Fibroblast of skin of scalp (primary cell): ENCODE measurements at regions not wholly inside any gene's neighbourhood (a gene's known extent, or its start where the extent isn't known, plus 50 kb on each side); places are given as distances from the start of the nearest gene placed in this dataset.
"Not testable (repeated sequence)": the region's sequence is repeated elsewhere in the genome, so short reads cannot be mapped to it uniquely, and the experiment has no call there.

Experiments
- DNase-seq: peaks from one replicate; pipeline ENCODE4 v3.0.0-alpha.2; 2013

DNA sequence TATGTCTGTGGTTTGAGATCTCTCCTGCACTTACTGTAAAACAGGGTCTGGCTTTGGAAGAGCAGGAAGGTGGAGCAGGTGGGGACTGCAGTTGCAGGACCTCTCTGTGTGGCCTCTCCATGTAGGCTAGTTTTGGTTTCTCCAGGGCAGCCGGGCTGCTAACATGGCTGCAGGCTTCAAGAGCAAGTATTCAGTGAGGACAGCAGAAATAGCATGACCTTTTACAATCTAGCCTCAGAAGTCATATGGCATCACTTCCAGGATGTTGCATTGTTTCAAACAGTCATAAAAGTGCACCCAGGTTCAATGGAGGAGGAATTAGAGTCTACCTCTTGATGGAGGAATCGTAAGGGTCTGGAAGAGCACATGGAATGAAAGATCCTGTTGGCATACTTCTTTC lies 728.7 kb downstream of the NTRK3 start:
- no peak for DNase-seq

DNA sequence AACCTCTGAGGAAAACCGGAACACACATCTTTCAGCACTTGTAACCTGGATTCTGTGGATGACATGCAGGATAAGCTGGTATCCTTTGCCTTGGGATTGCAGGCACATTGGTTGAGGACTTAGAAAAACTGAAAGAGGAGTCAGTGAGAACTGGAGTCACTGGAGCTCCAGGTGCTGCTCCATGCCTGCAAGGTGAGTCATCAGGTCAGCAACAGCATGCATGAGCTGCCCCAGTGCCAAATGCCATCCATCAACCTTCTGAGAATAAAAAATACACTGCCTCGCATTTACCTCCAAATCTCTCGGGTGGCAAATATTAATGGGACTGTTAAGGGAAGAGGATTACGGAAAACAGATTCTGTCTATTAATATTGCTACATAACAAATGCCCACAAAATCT lies 729.1 kb downstream of the NTRK3 start:
- DNase-seq: no peak

DNA sequence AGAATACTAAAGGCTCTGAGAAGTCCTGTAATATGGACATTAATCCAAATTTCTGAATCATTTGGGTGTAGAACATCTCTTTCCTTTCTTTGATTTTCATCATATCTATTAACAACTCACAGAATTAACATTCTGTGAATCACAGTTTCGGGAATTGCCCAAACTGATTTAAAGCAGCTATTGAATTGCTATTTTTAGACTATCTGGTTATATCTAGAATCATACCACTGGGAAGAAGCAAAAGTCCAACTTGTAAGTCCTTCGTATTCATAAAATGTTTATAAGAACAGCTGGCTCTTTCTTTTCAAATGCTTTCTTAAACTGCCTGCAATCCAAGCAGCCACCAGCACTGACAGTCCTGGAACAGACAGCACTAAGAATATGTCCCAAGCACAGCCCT lies 733.0 kb downstream of the NTRK3 start:
- DNase-seq: peak; percentile 29

DNA sequence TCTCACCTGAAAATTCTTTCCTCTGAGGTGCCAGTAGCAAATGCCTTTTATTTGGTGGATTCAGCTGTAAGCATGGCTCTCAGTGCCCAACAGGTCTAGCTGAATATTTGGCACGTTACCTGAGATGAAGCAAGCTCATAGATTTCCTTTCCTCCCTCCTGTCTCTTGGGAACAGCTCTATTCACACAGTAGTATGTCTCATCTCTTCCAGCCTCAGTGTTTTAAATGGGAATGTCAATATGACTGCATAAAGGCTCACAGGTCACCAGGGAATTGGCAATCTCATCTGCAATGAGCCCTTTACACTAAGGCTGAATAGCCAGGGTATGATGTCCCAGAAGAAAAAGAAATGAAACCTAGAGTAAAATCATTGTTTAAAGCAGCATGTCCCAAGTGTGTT lies 733.5 kb downstream of the NTRK3 start:
- peak; percentile 27 for DNase-seq

DNA sequence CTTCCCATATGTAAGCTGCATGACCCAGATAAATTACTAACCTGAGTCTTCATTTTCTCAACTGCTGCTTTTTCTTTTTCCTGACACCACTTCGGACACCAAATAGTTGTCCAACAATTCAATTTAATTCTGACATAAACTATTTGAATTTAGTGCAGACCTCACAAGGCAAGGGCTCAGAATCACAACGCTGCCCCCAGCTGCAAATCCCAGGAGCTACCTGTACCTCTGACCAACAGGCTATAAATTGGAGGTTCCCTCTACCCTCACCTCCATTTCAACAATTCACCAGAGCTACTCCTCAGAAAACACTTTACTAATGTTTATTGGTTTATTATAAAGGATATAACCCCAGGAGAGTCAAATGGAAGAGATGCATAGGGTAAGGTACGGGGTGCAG lies 737.6 kb downstream of the NTRK3 start:
- no peak for DNase-seq

DNA sequence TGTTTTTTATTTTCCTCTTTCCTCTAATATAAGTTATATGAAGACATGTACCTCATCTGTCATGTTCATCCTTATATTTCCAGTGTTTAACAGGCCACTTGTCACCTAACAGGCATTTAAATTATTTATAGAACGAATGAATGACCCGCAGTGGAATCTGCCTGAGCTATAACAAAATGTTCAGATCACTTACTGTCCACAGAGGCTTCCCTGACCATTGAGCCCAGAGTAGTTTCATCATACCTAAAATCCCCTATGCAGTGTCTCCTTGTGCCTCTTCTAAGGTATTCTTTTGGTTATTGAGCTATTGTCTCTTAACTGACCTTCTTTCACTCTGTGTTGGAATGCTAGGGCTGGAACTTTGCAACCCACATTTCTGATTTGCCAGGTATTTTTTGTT lies 748.5 kb downstream of the NTRK3 start:
- no peak for DNase-seq

DNA sequence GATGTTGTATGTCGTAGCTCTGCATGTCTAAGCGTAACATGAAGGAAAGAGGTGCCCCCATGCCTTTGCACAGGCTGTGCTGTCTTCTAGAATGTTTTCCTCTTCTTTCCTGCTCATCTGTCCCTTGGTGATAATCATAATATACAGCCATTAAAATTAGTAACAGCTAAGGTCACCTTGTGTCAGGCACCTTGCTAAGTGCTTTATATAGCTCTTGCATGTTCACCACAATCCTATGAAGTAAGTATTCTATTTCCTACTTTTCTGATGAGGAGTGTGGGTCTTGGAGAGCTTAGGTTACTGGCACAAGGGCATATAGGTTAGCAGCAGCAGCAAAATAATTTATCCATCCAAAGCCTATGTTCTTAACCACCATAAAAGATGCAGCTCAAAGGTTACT lies 754.4 kb downstream of the NTRK3 start:
- no peak for DNase-seq

DNA sequence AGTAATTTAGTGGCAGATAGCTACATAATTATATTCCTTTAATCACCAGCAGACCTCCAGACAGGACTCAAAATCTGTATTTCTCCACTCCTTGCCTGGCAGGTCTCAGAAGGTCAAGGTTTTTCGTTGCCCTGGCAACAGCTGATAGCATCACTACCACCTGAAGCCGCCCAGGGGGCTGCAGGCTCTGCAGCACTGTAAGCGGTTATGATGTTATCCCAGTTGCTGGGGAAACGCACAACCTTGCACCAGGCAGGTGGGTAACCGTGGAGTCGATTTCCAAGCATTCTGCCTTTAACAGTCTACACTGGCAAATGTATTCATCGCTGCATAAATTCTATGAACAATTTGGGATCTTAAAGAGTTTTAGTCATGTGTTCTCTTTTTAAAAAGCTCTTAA lies 756.3 kb downstream of the NTRK3 start:
- no peak for DNase-seq

DNA sequence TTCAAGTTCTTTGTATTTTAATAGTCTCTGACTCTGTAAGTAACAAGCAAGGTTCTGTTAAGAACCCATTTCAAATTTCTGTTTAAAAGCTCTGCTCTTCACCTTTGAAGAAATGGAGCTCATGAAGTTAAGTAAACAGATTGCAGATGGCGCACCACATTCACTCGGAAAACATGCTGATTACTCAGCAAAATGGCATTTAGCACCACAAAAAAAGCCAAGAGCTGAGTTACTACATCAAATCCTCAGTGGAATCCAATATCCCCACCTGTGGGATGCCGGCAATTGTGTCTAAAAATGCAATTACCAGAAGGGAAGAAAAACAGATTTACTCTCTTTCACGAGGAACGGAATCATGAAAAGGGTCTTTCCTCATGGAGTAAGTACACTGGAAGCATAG lies 758.0 kb downstream of the NTRK3 start:
- peak; percentile 37 for DNase-seq

DNA sequence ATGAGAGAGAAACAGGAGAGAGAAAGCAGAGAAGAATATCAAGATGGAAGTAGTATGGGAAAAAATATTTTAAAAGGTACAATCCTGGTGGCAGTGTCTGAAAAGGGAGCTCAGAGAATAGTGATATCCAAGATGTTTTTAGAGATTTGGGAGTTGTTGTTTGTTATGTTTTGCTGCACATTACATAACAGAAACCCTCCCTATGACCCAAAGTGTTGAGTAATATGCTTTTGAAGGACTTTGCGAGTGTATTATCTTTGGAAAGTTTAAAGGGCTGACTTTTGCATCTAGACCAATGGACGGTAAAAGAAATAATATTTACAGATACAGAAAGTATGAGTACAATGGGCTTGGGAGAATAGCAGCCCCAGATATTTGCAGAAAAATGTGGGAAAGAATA lies 759.7 kb downstream of the NTRK3 start:
- DNase-seq: no peak

DNA sequence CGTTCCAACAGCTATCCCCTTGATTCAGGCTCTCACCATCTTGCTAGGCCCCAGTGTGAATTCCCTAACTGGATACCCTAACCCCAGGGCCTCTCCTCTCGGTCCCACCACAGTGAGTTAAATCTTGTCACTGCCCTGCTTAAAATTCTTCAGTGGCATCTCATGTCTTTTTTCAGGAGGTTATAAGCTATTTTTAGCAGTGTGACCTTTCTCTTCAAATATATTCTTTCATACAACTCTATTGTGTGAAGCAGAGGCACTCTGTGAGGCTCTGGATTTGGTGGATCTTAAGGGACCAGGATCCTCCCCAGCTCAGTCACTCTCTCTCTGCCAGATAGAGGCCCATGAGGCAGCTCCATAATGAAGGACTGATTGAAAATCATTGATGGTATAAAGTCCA lies 760.4 kb downstream of the NTRK3 start:
- DNase-seq: no peak

DNA sequence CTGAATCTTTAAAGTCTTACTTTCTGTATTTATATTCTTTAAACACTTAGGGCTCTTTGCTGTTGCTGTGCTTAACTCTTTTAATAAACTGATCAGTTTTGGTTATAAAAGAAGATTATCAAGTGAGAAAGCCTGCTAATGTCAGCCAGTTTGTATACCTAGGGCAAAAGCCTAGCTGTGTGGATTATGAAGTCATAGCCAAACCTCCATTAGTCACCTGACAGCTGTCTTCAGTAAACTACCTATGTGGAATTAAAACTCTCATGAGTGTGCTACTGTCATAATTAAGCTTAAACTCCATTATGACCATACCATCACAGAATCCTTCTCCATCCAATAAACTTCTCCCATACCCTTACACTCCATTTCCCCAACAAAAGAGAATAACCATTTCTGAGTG lies 762.7 kb downstream of the NTRK3 start:
- DNase-seq: no peak

DNA sequence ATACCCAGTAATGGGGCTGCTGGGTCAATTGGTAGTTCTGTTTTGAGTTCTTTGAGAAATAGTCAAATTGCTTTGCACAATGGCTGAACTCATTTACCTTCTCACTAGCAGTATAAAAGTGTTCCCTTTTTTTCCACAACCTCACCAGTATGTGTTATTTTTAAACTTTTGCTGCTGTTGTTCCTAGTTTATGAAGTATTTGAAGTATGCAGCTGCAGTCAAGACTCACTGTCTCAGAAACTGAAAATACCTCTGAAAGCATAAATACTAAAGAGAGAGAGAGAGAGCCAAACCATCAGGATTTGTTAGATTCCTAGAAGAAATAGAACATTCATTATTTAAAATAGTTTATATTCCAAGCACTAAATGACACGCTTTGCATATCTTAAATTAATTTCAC lies 764.2 kb downstream of the NTRK3 start:
- DNase-seq: peak; percentile 6

DNA sequence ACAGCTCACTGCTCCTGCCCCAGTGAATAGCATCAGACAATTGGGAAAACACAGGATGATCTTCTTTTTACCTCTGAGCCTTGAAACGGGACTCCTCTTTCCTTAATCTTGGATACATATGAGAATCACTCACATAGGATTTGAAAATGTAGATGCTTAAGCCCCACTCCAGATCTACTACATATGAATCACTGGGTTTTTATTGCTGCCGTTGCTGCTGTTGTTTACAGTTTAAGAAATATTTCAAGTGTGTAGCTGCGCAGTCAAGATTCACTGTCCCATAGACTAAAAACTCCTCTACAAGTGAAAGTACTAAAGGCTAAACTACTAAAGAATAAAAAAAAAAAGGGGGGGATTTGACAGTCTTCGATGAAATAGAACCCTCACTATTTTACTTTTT lies 765.9 kb downstream of the NTRK3 start:
- no peak for DNase-seq

DNA sequence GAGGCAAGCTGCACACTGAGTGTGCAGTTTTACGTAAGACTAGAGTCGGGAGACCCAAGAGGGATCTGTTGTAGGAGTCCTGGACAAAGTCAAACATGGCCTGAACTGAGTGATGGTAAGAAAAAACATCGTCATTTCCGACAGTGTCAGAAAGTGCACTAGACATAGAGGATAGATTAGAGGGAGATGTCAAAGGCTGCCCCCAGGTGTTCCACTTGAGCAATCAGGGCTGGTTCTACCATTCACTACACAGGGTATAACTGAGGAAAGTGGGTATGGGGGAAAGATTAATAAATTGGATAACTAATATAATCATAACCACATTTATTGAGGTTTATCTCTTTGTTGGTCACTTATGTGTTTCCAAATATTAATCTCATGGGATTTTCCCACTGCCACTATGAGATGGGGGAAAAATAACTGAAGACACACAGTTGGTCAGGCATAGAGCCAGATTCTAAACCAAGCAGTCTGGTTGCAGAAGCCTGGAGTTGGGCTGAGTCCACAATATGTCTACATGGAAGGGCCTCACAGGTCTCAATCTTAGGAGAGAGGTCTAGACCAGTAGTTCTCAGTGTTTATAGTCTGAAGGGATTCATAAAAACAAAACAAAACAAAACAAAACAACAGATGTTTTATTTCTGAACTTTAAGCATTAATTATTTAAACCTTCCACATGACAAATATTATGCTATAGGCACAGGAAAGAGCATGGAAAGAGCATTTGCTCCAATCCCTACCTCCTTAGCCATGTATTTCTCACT lies 766.5 kb downstream of the NTRK3 start:
- no peak for DNase-seq

DNA sequence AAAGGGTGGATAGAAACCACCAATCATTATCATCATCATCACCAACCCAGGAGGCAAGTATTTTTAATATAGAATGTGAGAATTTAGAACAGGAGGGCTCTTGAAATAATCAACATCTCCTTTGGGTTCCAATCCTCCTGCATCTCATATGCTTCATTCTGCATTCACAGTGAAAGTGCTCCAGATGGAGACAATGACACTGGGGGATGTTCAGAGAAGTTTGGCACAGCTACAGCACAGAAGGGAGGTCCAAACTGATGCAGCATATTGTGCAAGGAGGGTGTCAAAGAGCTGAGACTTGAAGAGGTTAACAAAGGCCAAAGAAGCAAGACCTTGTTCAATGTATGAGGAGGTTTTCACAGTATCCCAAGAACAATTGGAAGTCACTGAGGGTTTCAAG lies 767.1 kb downstream of the NTRK3 start:
- DNase-seq: no peak

DNA sequence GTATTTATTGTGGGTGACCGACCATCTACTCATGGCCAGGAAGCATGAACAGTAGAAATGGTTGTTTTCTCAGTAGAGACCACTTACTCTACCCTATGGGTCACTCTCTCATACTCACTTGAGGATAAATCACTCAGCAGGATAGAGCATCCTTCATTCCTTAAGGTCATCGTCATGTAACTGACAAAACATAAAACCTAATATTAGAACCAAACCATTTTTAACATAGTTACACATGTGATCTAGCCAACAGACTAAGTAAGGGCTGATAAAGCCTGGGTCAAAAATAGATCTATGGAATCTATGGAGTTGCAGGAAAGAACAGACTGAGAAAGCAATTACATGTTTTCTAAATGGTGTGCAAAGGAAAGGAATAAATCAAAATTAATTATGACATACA lies 769.1 kb downstream of the NTRK3 start:
- DNase-seq: no peak

DNA sequence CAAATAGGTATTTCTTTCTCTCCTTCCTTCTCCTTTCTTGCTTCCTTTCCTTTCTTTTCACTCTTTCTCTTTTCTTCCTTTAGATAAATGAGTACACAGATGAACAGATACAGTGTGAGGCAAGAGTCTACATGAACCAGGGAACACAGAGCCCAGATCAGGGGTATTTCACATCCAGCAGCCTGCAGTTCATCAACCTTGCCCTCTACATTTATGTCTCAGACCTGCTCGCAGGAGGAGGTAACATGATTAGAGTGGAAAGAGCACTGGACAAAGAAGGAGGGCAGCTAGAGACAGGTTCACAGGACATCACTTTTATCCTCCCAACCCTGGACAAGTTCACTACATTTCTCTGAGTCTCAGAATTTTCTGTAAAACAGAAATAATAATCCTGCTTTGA lies 773.1 kb downstream of the NTRK3 start:
- no peak for DNase-seq

DNA sequence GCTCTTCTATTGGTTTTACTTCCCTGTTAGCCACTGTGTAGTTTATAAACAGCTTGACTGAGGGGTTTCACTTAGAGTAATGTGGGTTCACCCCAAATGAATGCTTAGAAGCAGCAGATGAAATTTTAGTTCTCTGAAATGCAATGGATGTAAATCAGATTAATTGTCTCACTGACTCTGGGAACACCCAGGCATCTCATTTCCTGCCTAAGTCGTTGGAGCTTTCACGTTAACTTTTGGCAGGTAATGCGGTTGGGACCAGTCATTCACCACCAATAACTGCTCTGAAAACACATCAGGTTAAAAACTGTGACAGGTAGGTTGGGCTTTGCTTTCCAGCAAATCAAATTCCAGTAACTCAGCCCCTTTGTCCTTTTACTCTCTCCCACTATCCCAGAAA lies 775.4 kb downstream of the NTRK3 start:
- DNase-seq: no peak

DNA sequence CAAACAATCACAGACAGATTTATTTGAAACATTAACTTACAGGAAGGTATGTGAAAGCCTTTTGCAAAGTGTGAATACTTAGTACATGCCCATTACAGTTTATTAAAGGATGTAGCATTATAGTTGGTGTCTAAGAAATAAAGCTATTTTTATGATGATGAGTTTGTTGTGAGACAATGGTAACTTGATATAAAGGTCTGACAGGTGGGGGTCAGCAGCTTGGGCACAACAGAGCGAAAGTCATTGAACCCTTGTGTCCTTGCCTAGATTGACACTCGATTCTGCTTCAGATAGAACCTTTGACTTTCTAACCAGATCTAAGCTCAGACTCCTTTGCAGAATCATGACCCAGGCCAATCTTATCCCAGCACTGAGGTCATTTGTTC lies 777.9 kb downstream of the NTRK3 start:
- DNase-seq: no peak

DNA sequence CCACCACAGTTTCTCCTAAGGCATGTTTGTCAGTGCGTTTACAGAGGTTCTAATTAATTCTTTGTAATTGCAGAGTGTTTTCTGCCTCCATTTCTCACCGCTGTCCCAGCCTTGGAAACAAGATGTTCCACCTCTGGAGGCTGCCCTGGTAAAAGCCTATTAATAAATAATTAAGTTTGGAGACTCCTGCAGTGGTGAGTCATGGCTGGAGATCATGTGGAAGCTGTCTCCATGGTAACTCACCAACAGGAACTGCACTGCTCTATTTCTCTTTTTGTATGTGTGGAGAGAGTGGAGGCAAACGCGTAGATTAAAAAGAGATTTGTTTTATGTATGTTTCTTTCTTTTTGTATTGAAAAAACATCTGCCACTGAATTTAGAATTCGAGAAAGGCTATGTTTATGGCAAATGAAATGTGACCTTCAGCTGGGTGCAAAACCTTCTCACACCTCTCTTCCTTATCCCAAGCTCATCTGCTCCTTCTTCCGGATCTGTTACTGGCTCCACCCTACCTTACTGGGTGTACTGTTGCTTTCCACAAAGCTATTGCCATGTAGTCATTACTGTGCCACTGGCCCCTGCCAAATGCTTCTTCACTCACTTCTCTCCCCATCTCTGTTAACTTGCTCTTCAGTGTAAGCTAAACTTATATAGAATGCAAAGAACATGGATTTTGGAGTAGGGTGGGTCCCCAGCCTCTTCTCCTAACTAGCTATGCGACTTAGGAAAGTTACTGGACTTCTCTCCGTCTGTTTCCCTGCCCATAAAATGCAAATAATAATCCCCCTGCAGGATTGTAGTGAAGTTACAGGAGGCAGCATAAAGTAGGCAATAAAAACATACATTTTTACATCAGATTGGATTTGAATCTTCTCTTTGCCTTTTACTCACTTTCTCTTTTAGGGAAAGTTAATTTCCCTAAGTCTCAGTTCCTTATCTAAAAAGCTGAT lies 778.5 kb downstream of the NTRK3 start:
- peak; percentile 81 for DNase-seq

DNA sequence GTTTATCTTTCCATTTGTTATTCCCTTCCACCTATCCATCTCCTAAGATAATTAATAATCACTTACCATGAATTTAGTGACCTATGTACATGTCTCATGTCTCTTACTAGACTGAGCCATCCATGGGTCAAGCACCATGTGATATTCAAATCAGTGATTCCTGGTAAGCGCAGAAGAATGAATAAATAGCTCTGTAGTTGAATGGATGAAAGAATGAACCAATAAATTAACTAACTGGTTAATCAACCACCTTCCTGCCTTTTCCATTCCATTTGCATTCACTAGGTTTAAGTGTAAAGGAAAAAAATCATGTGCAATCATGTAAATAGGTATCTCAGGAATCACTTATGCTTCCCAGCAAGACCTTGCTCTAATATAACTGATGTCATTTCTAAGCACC lies 779.5 kb downstream of the NTRK3 start:
- no peak for DNase-seq

DNA sequence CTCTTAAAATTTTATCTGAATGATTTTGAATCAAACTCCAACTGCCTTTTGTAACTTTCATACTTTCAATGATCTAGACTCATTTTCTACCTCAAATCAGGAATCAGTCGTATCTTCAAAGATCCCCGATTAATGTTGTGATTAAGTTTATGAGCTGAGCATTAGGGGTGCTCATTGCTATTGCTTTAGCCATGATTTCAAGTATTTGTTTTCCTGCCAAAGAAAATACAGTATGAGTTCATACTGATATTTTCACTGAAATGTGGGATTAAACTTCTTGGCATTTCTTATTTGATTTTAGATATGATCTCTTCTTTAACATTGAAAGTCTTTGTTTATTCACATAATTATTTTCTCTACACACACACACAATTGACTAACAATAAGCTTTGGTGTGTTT lies 785.6 kb downstream of the NTRK3 start:
- DNase-seq: no peak

DNA sequence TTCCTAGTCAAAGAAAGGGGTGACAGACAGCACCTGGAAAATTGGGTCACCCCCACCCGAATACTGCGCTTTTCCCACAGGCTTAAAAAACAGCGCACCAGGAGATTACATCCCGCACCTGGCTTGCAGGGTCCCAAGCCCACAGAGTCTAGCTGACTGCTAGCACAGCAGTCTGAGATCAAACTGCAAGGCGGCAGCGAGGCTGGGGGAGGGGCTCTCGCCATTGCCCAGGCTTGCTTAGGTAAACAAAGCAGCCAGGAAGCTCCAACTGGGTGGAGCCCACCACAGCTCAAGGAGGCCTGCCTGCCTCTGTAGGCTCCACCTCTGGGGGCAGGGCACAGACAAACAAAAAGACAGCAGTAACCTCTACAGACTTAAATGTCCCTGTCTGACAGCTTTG lies 792.6 kb downstream of the NTRK3 start:
- DNase-seq: not testable (repeated sequence)
